HG02884 (cell line): ENCODE measurements at regions not wholly inside any gene's neighbourhood (a gene's known extent, or its start where the extent isn't known, plus 50 kb on each side); places are given as distances from the start of the nearest gene placed in this dataset.

Source experiments
- ATAC-seq: cut with Tn5 transposase; IDR thresholded peaks from one replicate; pipeline ENCODE4 v1.9.1; 2021; ENCODE audit warnings: mild to moderate bottlenecking, moderate library complexity; ENCODE audit not compliant: unreplicated experiment

- ATAC-seq, result no peak
These were observed 171.7 kb upstream of the HS6ST1 start for GRCh38 chr2:128490321-128490720.

- ATAC-seq, result no peak
These were observed 172.4 kb upstream of the HS6ST1 start for GRCh38 chr2:128490881-128491691.

- ATAC-seq, result no peak
These were observed 173.1 kb upstream of the HS6ST1 start for GRCh38 chr2:128491692-128492244.

GRCh38 chr2:128492966-128493811, 174.5 kb upstream of the HS6ST1 start:
- no peak for ATAC-seq

GRCh38 chr2:128493880-128494279, 175.2 kb upstream of the HS6ST1 start:
- ATAC-seq, result no peak

- no peak for ATAC-seq
These were observed 175.6 kb upstream of the HS6ST1 start for GRCh38 chr2:128494307-128494639.

- no peak for ATAC-seq
These were observed 176.1 kb upstream of the HS6ST1 start for GRCh38 chr2:128494640-128495321.

GRCh38 chr2:128495996-128496547, 177.4 kb upstream of the HS6ST1 start:
- ATAC-seq, result no peak

GRCh38 chr2:128496700-128497099, 178.0 kb upstream of the HS6ST1 start:
- no peak for ATAC-seq

GRCh38 chr2:128497461-128497860, 178.8 kb upstream of the HS6ST1 start:
- no peak for ATAC-seq

- ATAC-seq, result no peak
These were observed 179.4 kb upstream of the HS6ST1 start for GRCh38 chr2:128498086-128498485.

- no peak for ATAC-seq
These were observed 179.9 kb upstream of the HS6ST1 start for GRCh38 chr2:128498589-128498988.

GRCh38 chr2:128499367-128500137, 180.9 kb upstream of the HS6ST1 start:
- no peak for ATAC-seq

- no peak for ATAC-seq
These were observed 181.6 kb upstream of the HS6ST1 start for GRCh38 chr2:128500138-128500800.

GRCh38 chr2:128501006-128501690, 182.5 kb upstream of the HS6ST1 start:
- ATAC-seq, result no peak

GRCh38 chr2:128501700-128502099, 183.0 kb upstream of the HS6ST1 start:
- ATAC-seq, result no peak

- no peak for ATAC-seq
These were observed 183.5 kb upstream of the HS6ST1 start for GRCh38 chr2:128502200-128502599.

- ATAC-seq, result no peak
These were observed 184.1 kb upstream of the HS6ST1 start for GRCh38 chr2:128502638-128503246.
